Upper lobe of right lung (tissue), 1 donor: ENCODE measurements at regions not wholly inside any gene's neighbourhood (a gene's known extent, or its start where the extent isn't known, plus 50 kb on each side); places are given as distances from the start of the nearest gene placed in this dataset.

Source experiments
- ATAC-seq: fragments of 200-7000 bp; cut with Tn5 transposase; one replicate; pipeline ENCODE4 v1.9.1; 2020; ENCODE audit warnings: mild to moderate bottlenecking, moderate library complexity
- DNase-seq: peaks from one replicate; pipeline ENCODE4 v3.0.0-alpha.2; 2020
- H3K27ac ChIP-seq: fragments of 200-600 bp; one replicate; pipeline ENCODE4 v1.8.0; 2022
- H3K27me3 ChIP-seq: fragments of 200-600 bp; one replicate; pipeline ENCODE4 v1.8.0; 2022; ENCODE audit warnings: mild to moderate bottlenecking
- H3K36me3 ChIP-seq: fragments of 200-600 bp; one replicate; pipeline ENCODE4 v1.8.0; 2022
- H3K4me1 ChIP-seq: fragments of 200-600 bp; one replicate; pipeline ENCODE4 v1.8.0; 2022
- H3K4me3 ChIP-seq: fragments of 200-600 bp; one replicate; pipeline ENCODE4 v1.8.0; 2022; ENCODE audit warnings: mild to moderate bottlenecking
- H3K9me3 ChIP-seq: fragments of 200-600 bp; one replicate; pipeline ENCODE4 v1.8.0; 2022
- CTCF ChIP-seq: fragments of 200-600 bp; IDR thresholded peaks from one replicate; pipeline ENCODE4 v1.8.0; 2022; ENCODE audit warnings: antibody characterized with exemption
- intact Hi-C: fragments of 100-400 bp; cut with DNase I; formaldehyde crosslinking; loops from one replicate; pipeline ENCODE4 v1.11.0; 2022
- donor health status: DM: no; HTN: yes; CAD: no; lungs with severe emphysema.

GRCh38 chr16:55044201-55044975, 113.7 kb downstream of the IRX5 start:
- ATAC-seq, result no peak

GRCh38 chr16:55045329-55045728, 114.7 kb downstream of the IRX5 start:
- Histone ChIP-seq H3K27ac (no peak overlapping the region), H3K9me3 (no peaks in the 10 kb centered on the region), H3K27me3 (no peaks in the 10 kb centered on the region), H3K4me3 (no peak overlapping the region), H3K4me1 (no peaks in the 10 kb centered on the region), H3K36me3 (no peaks in the 10 kb centered on the region)
- intact Hi-C loops, result no loop called here
- no peak for TF ChIP-seq CTCF
- no peak for DNase-seq
- ATAC-seq, result no peak

More at GRCh38 chr16:55044201-55044975, 113.7 kb downstream of the IRX5 start:
- no peak for DNase-seq
- H3K9me3 ChIP-seq, result no peaks in the 10 kb centered on the region
- H3K27me3 ChIP-seq, result no peaks in the 10 kb centered on the region
- no peaks in the 10 kb centered on the region for H3K36me3 ChIP-seq
- H3K4me1 ChIP-seq, result no peaks in the 10 kb centered on the region
- no peak overlapping the region for H3K4me3 ChIP-seq
- intact Hi-C loops, result no loop called here
- no peak overlapping the region for H3K27ac ChIP-seq
- no peak for TF ChIP-seq CTCF

GRCh38 chr16:55045756-55046460, 115.2 kb downstream of the IRX5 start:
- no peak overlapping the region for H3K4me3 ChIP-seq
- no peak overlapping the region for H3K27ac ChIP-seq
- intact Hi-C loops, result no loop called here
- H3K36me3 ChIP-seq, result no peaks in the 10 kb centered on the region
- H3K4me1 ChIP-seq, result no peaks in the 10 kb centered on the region
- ATAC-seq (no peak), DNase-seq (no peak)
- H3K9me3 ChIP-seq, result no peaks in the 10 kb centered on the region
- H3K27me3 ChIP-seq, result no peaks in the 10 kb centered on the region
- TF ChIP-seq CTCF, result no peak

GRCh38 chr16:55046513-55046912, 115.8 kb downstream of the IRX5 start:
- DNase-seq (no peak), ATAC-seq (no peak)
- intact Hi-C loops, result no loop called here
- no peak for TF ChIP-seq CTCF
- no peak overlapping the region for H3K27ac ChIP-seq
- H3K4me3 ChIP-seq, result no peak overlapping the region
- H3K4me1 ChIP-seq, result no peaks in the 10 kb centered on the region
- H3K27me3 ChIP-seq, result no peaks in the 10 kb centered on the region
- no peaks in the 10 kb centered on the region for H3K36me3 ChIP-seq
- no peaks in the 10 kb centered on the region for H3K9me3 ChIP-seq

- intact Hi-C loops, result no loop called here
- H3K27me3 ChIP-seq, result no peaks in the 10 kb centered on the region
- no peak for DNase-seq
- H3K36me3 ChIP-seq, result no peaks in the 10 kb centered on the region
- no peaks in the 10 kb centered on the region for H3K9me3 ChIP-seq
- H3K27ac ChIP-seq, result no peak overlapping the region
- no peak for TF ChIP-seq CTCF
- no peak overlapping the region for H3K4me3 ChIP-seq
- H3K4me1 ChIP-seq, result no peaks in the 10 kb centered on the region
- no peak for ATAC-seq
Measured at GRCh38 chr16:55046916-55047315, 116.3 kb downstream of the IRX5 start.
